Stimulated activated CD8-positive, alpha-beta memory T cell treated with anti-CD3 and anti-CD28 coated beads, Interleukin-4, amount 100 ng/mL, for 48 hours (primary cell): ENCODE measurements at regions not wholly inside any gene's neighbourhood (a gene's known extent, or its start where the extent isn't known, plus 50 kb on each side); places are given as distances from the start of the nearest gene placed in this dataset.

Experiments used
- DNase-seq: peaks from one replicate; pipeline ENCODE4 v3.0.0-alpha.2; 2020

DNA sequence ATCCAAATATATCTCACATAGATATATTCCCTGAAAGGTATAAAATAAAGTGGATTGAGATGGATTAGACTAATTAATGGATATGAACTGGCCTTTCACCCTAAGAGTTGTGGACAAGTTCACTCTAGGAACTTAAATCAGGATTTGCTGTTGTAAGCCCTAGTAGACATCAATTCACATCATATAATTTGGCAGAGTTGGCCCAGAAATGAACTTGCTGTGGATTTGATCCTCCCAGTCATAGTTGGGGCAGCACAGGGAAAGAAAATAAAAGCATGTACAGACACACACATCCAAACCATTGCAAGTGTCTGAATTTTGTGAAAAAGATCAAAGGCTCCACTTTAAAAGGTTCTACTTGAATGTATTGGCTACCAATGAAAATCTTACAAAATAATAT lies 734.7 kb upstream of the NR2F2 start:
- DNase-seq, result no peak

GRCh38 chr15:95596496-95596895 lies 734.0 kb upstream of the NR2F2 start:
- DNase-seq, result no peak

DNA sequence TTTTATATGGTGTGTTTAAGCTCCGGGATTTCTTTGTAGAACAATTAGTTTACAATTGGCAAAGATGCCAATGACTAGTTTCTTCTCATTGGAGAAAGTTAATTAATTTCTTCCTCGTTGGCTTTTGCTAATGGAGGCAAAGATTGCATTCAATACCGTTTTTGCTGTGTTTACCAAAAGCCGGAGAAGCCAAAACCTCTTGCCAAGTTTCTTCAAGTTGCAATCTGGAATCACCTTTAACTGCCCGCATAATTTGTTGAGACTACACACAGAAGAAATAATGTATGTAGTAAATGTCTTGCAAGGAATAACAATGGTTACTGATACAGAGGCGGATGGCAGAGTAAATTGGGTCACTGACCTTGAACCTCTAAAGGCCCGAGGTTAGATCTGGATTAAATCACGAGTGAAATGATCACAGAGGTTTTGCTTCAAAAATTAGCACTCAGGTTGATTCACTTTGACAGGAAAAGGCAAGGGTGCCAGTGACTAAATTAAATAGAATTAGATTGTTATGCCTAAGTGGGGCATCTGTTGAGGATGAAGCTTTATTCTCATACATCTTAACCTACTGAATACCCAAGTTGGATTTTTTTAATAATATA lies 732.1 kb upstream of the NR2F2 start:
- no peak for DNase-seq

GRCh38 chr15:95600367-95600766 lies 730.1 kb upstream of the NR2F2 start:
- no peak for DNase-seq

- DNase-seq, result no peak
Measured at GRCh38 chr15:95600884-95601283, 729.6 kb upstream of the NR2F2 start.

GRCh38 chr15:95601525-95601924 lies 729.0 kb upstream of the NR2F2 start:
- no peak for DNase-seq

DNA sequence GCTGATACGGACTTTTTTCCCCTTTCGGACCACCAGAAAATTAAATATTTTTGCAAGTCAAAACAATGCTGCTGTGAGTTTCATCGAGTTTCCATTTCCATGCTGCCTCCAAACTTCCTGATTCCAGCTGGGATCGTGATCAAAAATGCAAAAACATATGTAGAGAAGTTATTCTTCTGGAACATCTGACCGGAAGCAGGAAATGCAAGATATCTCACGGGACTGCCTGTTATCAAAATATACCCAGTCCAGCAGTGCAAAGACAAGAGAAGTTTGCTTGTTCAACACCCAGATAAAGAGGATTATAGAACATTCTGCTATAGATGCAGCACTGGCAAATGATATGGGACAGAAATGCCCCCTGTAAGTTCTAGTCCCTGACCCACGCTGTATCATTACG lies 726.7 kb upstream of the NR2F2 start:
- no peak for DNase-seq

- DNase-seq, result no peak
Measured at GRCh38 chr15:95604634-95605036, 725.9 kb upstream of the NR2F2 start.

DNA sequence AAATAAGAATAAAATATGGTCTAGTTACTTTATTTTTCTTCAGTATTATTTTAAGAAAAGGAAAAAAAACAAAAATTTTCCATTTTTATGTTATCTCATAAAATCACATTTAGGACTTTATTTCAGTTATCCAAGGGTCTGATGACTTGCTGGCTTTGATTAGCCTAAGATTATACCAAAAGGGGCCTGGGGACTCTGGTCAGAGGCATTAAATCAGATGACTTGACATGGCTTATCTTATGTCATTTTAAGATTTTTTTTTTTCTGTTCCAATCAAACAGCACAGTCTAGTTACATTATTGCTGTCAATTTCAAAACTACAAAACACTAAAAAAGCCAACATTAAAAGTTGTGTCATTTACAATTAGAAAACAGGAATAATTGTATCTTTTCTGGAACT lies 725.4 kb upstream of the NR2F2 start:
- no peak for DNase-seq

GRCh38 chr15:95606551-95606950 lies 723.9 kb upstream of the NR2F2 start:
- no peak for DNase-seq

- DNase-seq, result no peak
Measured at GRCh38 chr15:95608371-95608770, 722.1 kb upstream of the NR2F2 start.

GRCh38 chr15:95609096-95609495 lies 721.4 kb upstream of the NR2F2 start:
- DNase-seq, result no peak

GRCh38 chr15:95610945-95611344 lies 719.6 kb upstream of the NR2F2 start:
- no peak for DNase-seq

GRCh38 chr15:95615436-95615835 lies 715.1 kb upstream of the NR2F2 start:
- no peak for DNase-seq

DNA sequence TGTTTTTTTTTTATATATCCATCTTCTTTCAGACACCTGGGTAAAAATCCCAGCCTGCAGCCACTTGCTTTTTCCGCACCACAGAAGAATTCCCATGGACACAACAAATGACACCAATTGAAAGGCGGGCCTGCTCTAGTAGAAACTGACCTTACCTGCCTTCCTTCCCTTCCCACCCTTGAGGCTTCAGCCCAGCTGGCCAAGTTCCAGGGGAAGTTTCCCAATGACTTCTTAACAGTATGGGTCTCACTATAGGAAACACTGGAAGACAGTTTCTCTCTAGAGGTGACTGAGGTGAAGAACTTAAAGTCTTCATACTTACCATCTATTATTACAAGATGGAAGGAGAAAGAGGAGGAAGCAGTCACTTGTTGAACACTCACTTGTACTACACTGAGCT lies 714.2 kb upstream of the NR2F2 start:
- DNase-seq, result no peak

GRCh38 chr15:95620934-95621579 lies 709.4 kb upstream of the NR2F2 start:
- no peak for DNase-seq

DNA sequence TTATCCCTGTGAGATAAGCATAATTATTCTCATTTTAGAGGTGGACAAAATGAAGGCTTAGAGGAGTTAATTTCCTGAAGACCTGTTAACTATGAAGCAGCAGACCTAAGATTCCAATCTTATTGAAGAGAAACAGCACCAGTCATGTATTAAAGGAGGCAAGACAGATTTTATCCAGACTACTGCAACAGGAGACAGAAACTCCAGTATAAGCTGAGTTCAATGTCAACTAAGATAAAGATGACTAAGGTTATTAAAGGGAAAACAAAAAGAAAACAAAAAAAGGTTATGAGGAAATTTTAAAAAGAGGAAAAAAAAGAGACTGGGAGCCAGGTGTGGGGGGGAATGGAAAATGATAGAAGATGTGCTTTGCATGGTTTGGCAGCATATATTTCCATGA lies 707.7 kb upstream of the NR2F2 start:
- DNase-seq, result no peak

GRCh38 chr15:95624100-95624499 lies 706.4 kb upstream of the NR2F2 start:
- no peak for DNase-seq

- no peak for DNase-seq
Measured at GRCh38 chr15:95624616-95625361, 705.7 kb upstream of the NR2F2 start.

GRCh38 chr15:95626501-95627361 lies 703.8 kb upstream of the NR2F2 start:
- no peak for DNase-seq

GRCh38 chr15:95629503-95630168 lies 700.9 kb upstream of the NR2F2 start:
- DNase-seq, result no peak

DNA sequence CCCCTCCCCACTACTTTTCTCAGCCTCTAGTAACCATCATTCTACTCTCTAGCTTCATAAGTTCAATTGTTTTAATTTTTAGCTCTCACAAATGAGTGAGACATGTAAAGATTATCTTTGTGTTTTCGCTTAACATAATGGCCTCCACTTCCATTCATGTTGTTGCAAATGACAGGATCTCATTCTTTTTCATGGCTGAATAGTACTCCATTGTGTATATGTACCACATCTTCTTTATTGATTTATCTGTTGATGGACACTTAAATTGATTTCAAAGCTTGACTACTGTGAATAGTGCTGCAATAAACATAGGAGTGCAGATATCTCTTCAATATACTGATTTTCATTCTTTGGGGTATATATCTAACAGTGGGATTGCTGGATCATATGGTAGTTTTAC lies 699.8 kb upstream of the NR2F2 start:
- DNase-seq, result no peak

DNA sequence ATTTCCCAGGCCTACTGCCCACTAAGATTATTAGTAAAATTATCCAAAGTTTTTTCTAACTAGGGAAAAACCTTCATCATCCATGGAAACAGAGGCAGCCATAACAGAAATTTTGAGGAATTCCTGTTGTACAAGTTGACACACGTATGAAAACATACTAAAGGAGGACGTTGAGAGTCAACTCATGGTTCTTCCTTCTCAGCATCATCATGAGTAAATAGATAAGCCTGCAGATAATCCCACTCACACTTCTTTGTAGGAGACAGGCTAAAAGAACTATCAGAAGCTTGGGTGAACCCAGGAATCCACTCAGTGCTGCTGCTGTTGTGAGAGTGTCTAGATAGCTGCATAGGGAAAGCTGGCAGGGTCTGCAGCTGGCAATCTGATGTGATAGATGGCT lies 694.8 kb upstream of the NR2F2 start:
- DNase-seq, result no peak
